Umbilical cord (tissue), 1 donor: ENCODE measurements at regions not wholly inside any gene's neighbourhood (a gene's known extent, or its start where the extent isn't known, plus 50 kb on each side); places are given as distances from the start of the nearest gene placed in this dataset.

Source experiments
- DNase-seq: peaks from one replicate; pipeline ENCODE4 v3.0.0-alpha.2; 2015; ENCODE audit warnings: low spot score

DNA sequence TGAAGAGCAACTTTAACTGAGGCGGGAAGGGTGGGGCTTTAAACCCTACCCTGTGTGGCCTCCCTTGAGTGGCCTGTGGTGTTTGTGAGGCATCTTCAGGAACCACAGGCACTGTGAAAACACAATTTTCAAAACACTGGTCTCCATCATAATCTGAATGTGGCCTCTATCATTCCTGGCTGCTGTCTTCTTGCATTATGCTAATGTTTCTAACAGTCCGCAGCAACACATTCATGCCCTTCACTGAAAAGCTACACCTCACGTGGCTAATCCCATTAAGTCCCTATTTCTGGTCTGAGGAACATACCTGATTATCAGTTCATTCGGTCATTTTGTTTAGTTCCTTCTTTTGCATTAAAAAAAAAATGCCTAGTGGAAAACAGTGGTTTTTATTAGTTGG lies 94.6 kb downstream of the F11 start:
- DNase-seq, result no peak

DNA sequence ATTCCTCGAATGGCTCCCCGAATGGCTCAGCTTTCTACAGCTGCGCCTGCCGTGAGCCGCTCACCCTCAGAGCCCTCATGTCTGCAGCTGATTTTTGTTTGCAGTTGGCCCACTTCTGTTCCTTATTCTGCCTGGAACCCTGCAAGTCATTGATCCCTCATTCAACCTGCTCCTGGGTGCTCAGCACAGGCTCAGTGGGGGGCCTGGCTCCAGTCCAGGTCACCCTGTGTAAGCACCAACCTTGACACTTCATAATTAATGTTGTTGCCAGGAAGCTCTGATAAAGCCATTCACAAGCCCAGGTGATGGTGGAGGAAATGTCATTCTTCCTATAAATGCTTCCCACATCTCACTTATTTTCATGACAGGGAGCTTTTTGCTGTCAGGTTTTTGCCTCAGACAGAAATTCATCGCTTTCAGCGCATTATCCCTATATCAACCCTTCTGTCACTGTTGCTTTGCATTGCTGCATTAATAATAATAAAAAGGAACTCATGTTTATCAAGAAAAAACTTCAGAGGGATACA lies 85.7 kb downstream of the F11 start:
- no peak for DNase-seq

DNA sequence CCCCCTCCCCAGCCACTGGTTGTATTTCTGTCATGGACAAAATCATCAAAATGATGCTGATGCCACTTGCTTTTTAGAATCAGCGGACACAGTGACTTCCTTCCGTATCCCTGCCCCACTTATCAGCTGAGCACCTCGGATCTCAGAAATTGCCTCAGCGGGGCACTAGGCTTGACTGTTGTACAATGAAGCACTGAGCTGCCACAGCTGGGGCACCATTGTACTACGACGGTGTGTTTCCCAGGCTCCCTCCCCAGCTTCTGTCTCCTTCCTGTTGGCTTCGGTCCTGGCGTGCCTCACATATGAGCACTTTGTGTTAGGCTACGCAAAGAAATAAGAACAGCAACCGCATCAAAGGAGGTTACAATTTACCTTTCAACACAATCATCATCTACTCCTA lies 82.4 kb downstream of the F11 start:
- DNase-seq, result no peak

DNA sequence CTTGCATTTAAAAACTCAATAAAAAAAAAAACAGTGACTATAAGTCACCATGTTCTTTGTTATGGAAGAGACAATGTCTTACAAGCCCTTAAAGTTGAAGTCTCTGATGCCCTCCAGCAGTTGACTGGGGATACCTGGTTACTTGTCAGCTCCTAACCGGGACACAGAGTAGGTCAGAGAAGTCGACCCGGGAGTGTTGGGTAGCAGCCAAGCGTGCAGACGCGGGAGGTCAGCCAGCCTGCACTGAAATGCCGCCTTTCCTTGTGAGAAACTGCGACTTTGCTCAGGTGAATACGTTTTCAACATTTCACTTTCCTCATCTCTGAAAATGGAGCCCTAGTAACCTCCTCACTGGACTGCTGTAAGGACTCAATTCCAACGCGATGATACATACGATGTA lies 81.8 kb downstream of the F11 start:
- DNase-seq, result no peak

DNA sequence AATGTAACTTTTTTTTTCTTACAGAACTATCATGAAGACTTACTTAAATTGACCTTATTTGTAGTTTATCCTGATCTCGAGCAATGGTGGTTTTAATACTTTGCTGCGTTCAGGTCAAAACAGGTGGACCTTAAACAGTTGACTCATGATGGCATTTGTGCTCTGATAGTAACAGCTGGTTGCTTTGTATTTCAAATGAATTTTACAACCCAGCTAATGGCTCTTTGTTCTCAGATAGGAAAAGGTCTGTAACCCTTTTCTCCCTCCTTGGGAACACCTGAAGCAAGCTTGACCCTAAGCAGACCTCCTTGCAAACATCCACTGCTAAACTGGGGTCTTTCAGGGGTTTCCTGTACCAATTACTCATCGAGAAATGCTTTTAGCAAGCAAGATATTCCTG lies 79.2 kb downstream of the F11 start:
- no peak for DNase-seq

DNA sequence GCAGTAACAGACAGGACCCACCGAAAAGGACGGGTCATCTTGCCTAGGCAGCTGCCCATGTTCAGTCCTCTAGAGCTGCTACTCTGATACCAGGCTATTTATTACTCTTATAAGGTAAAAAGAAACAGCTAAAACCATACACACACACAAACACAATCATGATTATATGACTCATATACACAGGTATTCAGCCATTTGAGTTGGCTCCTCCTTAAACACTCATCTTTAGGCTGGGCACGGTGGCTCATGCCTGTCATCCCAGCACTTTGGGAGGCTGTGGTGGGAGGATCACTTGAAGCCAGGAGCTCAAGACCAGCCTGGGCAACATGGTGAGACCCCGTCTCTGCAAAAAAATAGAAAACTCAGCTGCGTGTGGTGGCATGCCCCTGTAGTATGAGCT lies 76.6 kb downstream of the F11 start:
- DNase-seq, result no peak

DNA sequence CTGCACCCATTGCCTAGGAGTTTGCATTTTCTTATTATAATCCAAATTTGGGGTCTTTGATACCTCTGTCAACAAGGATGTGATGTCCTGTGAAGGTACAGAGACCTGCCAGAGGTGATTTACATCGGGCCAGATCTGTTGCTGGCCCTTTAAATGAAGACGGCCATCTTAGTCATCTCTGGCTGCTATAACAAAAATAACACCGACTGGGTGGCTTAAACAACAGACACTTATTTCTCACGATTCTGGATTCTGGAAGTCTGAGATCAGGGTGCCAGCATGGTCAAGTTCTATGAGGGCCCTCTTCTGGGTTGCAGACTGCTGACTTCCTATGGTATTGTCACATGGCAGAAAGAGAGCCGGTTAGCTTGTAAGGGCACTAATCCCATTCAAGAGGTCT lies 75.7 kb downstream of the F11 start:
- no peak for DNase-seq
